Epithelial cell of esophagus (primary cell): ENCODE measurements at regions not wholly inside any gene's neighbourhood (a gene's known extent, or its start where the extent isn't known, plus 50 kb on each side); places are given as distances from the start of the nearest gene placed in this dataset.
A peak's percentile ranks its signal among the peaks of the same experiment; 100 is the strongest.

ENCODE experiments used
- DNase-seq: peaks from one replicate; pipeline ENCODE4 v3.0.0; 2010; ENCODE audit warnings: low read depth
- H3K4me3 ChIP-seq: 2 replicates; pipeline ENCODE4 v1.5.1; 2011; ENCODE audit warnings: mild to moderate bottlenecking, low read length, control low read depth
- CTCF ChIP-seq: IDR thresholded peaks from 2 replicates; pipeline ENCODE4 v1.5.1; 2011; ENCODE audit warnings: low read depth, mild to moderate bottlenecking, low read length, control low read depth, inconsistent platforms; ENCODE audit not compliant: insufficient read depth; ENCODE audit errors: missing control alignments

GRCh38 chr2:157085522-157085921 is 172.0 kb upstream of the GALNT5 start:
- no peak for DNase-seq
- no peak overlapping the region for H3K4me3 ChIP-seq
- TF ChIP-seq CTCF, result no peak

- TF ChIP-seq CTCF, result no peak
- H3K4me3 ChIP-seq, result no peak overlapping the region
- DNase-seq, result no peak
These were observed 170.0 kb upstream of the GALNT5 start for GRCh38 chr2:157087373-157088002.

GRCh38 chr2:157093666-157094065 is 163.8 kb upstream of the GALNT5 start:
- H3K4me3 ChIP-seq, result no peak overlapping the region
- no peak for TF ChIP-seq CTCF
- DNase-seq, result no peak

GRCh38 chr2:157105372-157105771 is 152.1 kb upstream of the GALNT5 start:
- no peak for TF ChIP-seq CTCF
- no peak overlapping the region for H3K4me3 ChIP-seq

GRCh38 chr2:157106950-157107349 is 150.6 kb upstream of the GALNT5 start:
- no peak for DNase-seq
- no peak for TF ChIP-seq CTCF
- H3K4me3 ChIP-seq, result no peak overlapping the region

More at GRCh38 chr2:157105372-157105771, 152.1 kb upstream of the GALNT5 start:
- no peak for DNase-seq

GRCh38 chr2:157107460-157107859 is 150.0 kb upstream of the GALNT5 start:
- TF ChIP-seq CTCF, result no peak

GRCh38 chr2:157107877-157108276 is 149.6 kb upstream of the GALNT5 start:
- no peak for TF ChIP-seq CTCF
- H3K4me3 ChIP-seq, result no peak overlapping the region
- DNase-seq, result peak; percentile 90

More at GRCh38 chr2:157107460-157107859, 150.0 kb upstream of the GALNT5 start:
- no peak overlapping the region for H3K4me3 ChIP-seq
- no peak for DNase-seq
